ENCODE measurements at regions not wholly inside any gene's neighbourhood (a gene's known extent, or its start where the extent isn't known, plus 50 kb on each side); places are given as distances from the start of the nearest gene placed in this dataset.

- TF ChIP-seq CTCF (conservative IDR thresholded peaks at IDR 0.05; ENCODE audit: low read length) (no peak), EZH2phosphoT487 (IDR thresholded peaks at IDR 0.05; ENCODE audit: borderline replicate concordance) (no peak)
These were observed 87.4 kb upstream of the WAC start for GRCh38 chr10:28445516-28445915.

Data from Loucy (cell line).